ENCODE measurements at regions not wholly inside any gene's neighbourhood (a gene's known extent, or its start where the extent isn't known, plus 50 kb on each side); places are given as distances from the start of the nearest gene placed in this dataset.

DNA sequence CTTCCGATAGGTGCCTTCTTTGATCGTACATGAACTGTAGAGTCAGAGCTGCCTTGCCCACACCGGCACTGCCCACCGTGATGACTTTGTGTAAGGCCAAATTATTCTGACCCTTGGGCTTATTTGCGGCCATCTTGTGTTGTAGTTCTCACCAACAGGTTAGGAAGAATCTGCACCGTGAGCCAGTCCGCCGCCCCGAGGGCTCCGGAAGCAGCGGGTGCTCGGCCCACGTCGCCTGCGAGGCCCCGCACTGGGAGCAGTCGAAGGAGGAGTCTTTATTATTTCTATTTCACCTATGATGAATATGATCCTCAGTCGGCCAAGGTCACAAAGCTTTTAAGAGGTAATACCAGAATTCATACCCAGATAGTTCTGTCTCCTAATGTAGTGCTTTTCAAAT, 70.6 kb upstream of the SYT1 start:
- TF ChIP-seq, protein P1, sequence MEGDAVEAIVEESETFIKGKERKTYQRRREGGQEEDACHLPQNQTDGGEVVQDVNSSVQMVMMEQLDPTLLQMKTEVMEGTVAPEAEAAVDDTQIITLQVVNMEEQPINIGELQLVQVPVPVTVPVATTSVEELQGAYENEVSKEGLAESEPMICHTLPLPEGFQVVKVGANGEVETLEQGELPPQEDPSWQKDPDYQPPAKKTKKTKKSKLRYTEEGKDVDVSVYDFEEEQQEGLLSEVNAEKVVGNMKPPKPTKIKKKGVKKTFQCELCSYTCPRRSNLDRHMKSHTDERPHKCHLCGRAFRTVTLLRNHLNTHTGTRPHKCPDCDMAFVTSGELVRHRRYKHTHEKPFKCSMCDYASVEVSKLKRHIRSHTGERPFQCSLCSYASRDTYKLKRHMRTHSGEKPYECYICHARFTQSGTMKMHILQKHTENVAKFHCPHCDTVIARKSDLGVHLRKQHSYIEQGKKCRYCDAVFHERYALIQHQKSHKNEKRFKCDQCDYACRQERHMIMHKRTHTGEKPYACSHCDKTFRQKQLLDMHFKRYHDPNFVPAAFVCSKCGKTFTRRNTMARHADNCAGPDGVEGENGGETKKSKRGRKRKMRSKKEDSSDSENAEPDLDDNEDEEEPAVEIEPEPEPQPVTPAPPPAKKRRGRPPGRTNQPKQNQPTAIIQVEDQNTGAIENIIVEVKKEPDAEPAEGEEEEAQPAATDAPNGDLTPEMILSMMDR (IDR thresholded peaks at IDR 0.05) = no peak

GRCh38 chr12:78795934-78796445, 68.6 kb upstream of the SYT1 start:
- TF ChIP-seq, protein P1 (IDR thresholded peaks at IDR 0.05) = no peak

GRCh38 chr12:78797196-78797931, 67.2 kb upstream of the SYT1 start:
- TF ChIP-seq, protein P1 (IDR thresholded peaks at IDR 0.05) = no peak

GRCh38 chr12:78799649-78800048, 64.9 kb upstream of the SYT1 start:
- TF ChIP-seq, protein P1 (IDR thresholded peaks at IDR 0.05) = no peak

- TF ChIP-seq, protein P1 (IDR thresholded peaks at IDR 0.05) = no peak
Measured at GRCh38 chr12:78802593-78802992, 62.0 kb upstream of the SYT1 start.

DNA sequence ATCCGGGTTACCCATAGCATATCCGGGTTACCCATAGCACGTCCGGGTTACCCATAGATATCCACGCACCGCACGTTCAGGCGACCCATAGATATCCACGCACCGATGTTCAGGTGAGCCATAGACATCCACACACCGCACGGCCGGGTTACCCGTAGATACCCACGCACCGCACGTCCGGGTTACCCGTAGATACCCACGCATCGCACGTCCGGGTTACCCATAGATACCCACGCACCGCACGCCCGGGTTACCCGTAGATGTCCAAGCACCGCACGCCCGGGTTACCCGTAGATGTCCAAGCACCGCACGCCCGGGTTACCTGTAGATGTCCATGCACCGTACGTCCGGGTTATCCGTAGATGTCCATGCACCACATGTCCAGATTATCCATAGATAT, 60.3 kb upstream of the SYT1 start:
- TF ChIP-seq, protein P1 (IDR thresholded peaks at IDR 0.05) = no peak

Measured in LNCAP (cell line).